Activated CD4-positive, alpha-beta T cell treated with anti-CD3 and anti-CD28 coated beads, Interleukin-2, Interleukin-4, amounts not matched to agents 100 ng/mL and 50 ng/mL, durations not matched to agents 16 hours and 8 hours (primary cell): ENCODE measurements at regions not wholly inside any gene's neighbourhood (a gene's known extent, or its start where the extent isn't known, plus 50 kb on each side); places are given as distances from the start of the nearest gene placed in this dataset.

Experiments
- DNase-seq: peaks from one replicate; pipeline ENCODE4 v3.0.0-alpha.2; 2020; ENCODE audit warnings: low spot score

DNA sequence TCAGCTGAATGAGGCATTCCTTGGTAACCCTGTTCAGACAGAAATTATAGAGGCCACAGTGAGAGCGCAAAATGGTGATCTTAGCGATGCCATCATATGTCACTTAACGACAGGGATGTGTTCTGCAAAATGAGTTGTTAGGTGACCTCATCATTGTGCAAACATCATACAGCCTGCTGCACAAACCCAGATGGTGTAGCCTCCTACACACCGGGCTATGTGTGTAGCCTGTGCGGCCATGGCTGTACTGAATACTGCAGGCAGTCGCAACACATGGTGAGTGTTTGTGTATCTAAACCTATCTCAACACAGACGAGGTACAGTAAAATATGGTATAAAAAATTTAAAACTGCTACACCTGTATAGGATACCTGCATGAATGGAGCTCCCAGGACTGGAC, 234.1 kb upstream of the PMEPA1 start:
- no peak for DNase-seq

DNA sequence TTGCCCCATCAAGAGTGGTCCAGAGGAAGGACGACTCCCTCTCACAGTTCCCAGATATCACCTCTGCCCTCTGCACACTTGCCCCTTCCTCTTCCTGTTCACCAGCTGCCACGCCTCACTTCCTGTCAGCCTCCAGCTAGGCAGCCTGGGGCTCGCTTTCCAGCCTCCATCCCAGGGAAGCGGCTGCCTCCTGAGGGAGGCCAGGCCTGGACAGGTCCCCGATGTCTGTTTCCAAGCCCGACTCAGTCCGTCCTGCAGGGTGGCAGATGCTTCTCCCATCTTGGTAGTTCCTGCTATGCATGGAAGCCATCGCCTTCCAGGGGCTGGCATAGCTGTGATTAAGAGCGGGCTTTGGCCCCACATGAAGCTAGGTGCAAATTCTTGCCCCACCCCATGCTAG, 233.5 kb upstream of the PMEPA1 start:
- no peak for DNase-seq

DNA sequence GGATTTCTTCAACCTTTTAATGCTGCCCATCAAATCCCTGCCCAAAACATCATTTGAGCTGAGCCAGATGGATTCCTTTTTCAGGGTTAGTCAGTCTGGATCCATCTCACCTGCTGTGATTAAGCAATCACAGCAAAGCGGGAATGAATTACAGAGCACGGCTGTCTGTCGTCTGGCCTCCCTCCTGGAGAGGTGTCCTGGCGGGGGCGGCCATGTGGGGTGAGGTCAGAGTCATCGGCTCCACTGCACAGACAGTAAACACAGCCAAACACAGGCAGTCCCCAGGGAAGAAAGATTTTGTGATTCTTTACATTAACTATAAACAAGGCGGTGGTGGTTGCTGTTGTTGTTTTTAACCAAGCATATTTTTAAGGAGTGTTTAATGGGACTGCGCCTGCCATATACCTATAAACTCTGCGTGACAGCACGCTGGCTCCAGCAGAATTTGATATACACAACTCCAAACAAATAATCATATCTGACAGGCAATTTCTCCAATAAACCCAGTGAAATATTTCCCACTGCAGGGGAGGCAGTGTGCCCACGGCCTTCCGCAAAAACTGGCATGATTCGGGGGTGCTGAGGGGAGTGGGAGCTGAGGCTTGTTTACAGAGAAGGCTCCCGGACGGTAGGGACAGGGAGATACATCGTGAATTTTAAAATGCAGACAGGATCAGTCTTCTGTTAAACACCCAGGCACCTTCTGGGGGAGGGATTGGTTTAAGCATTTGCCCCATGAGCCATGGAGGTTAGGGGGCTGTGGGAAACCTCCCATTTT, 232.0 kb upstream of the PMEPA1 start:
- no peak for DNase-seq

DNA sequence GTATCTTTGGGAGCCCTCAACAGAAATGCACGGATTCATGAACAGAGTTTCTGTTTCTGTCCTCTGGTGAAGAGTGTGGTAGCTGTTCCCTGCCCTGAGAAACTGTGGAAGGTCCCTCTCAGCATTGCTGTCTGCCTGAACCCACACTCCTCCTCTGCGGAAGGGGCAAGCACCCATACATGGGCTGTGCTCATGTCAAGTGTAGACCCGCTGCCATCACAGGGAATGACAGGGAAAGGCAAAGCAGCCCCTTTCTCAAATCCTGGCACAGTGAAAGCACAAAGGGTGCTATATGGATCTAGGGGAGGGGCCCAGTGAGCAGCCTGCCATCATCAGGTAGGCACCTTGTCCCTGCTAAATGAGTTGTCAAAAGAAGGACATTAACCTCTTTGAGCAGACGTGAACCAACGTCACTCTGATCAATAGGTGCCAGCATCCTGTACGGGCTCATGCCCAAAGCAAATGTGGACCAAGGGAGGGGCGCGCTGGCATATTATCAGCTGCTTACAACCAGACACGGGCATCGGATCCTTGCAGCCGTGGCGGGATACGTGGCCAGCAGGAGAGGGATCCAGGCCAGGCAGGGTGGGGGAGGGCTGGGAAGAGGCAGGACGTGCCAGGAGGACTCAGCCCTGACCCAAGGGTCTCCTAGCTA, 231.2 kb upstream of the PMEPA1 start:
- no peak for DNase-seq

DNA sequence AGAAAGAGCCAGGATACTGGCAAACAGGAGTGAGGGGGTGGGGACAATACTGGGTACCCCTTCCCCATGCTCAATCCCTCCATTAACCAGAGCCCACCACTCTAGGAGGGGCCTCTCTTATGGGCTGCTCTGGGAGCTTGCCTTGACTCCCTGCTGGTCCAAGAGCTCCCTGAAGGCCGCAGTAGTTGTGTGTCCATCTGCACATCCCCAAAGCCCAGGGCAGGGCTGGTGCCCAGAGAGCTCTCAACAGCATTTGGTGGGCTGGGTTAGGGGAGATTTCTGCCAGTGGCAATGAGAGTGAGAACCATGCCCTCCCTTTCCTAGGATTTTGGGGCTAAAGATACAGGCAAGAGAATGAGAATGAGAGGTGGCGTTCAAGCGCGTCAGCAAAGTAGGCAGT, 230.6 kb upstream of the PMEPA1 start:
- no peak for DNase-seq

DNA sequence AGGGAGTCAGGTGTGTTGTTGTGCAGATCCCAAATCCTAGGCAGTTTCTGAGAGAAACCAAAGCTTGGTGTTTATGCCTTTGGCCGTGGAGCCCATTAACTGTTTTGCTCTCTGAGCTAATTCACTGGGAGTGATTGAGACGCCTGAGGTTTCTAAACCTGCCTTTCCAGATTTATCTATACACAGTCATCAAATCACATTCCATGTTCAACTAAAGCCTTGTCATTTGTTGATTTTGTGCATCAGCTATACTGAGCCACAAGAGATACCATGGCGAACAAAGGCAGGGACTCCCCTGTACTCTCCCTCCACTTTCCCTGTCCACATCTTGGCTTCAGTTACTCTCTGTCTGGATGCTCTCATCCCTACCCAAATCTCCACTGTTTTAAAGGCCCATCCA, 229.7 kb upstream of the PMEPA1 start:
- no peak for DNase-seq

DNA sequence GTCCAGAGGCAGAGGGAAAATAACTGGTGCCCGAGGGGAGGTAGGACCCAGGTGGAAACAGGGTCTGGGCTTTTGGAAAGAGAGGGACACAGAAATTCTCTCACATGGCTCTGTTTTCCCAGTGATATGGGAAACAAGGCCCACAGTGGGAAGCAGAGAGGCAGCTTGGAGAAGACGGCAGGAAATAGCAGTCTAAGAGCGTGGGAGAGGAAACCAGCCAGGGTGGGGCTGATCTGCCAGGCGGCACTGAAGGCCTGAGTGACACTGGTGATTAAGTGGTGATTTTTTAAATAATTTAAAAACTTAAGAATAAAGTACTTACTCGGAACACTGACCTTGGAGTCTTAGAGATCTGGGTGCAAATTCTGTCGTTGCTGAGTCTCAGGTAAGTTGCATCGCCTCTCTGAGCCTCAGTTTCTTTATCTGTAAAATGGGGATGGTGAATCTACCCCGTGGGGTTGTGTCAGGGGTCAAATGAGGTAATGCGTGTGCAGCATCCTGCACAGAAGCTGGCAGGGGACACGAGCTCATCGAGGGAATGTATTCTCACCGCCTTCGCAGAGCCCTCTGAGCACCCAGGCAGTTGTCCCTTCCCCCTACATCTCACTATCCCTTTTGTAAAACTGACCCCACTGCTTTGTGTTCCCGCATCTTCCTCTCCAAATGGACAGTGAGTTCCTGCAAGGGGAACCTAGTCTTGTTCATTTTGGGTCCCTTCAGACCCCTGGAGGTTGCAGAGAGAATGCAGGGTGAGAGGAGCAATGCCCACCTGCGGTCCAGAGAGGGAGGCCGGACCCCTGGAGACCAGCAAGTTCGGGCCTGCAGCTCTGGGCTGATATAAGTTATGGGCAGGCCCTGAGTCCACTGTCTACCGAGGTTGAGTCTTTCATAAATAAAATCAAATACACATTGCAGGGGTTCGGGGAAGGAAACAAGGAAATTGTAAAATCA, 228.6 kb upstream of the PMEPA1 start:
- DNase-seq, result no peak

DNA sequence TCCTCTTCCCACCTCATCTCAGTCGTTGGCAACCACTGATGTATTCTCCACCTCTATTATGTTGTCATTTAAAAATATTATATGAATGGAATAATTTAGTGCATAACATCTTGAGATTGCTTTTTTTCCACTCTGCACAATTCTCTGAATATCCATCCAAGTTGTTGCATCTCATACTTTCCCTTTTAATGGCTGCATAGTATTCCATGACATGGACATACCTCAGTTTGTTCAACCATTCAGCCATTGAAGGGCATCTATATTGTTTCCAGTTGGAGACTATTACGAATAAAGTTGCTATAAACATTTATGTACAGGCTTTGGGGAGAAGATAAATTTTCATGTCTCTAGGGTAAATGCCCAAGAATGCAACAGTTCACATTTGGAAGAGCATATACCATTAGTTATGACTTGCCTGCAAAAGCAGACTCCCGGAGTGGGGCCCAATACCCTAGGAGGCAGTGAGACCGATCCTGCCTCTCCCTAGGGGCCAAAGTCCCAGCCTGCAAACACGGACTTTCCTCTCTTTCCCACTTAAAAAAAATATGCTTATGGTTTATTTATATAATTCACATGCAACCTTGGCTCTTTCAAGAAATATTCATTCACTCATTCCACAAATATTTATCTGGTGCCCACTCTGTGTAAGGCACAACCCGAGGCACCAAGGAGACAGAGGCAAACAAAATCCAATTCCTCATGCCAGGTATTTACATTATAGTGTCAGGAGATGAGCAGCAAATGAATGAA, 227.0 kb upstream of the PMEPA1 start:
- DNase-seq, result no peak

DNA sequence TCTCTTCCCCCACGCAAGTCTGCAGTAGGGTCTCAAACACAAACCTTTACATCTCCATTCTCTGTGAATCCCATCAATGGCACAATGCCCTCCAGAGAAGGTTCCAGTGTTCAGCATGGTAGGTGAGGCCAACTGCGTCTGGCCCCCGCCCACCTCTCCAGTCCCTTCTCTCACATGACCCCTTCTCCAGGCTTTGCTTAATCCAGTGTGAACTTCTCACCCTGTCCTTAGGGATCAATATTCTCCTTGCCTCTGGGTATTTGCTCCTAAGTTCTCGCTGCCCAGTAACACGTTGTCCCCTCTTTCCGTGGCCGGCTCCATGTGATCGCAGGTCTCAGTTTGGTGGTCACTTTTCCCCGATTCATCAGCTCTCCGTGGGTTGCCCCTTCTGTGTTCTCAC, 225.1 kb upstream of the PMEPA1 start:
- DNase-seq, result no peak

DNA sequence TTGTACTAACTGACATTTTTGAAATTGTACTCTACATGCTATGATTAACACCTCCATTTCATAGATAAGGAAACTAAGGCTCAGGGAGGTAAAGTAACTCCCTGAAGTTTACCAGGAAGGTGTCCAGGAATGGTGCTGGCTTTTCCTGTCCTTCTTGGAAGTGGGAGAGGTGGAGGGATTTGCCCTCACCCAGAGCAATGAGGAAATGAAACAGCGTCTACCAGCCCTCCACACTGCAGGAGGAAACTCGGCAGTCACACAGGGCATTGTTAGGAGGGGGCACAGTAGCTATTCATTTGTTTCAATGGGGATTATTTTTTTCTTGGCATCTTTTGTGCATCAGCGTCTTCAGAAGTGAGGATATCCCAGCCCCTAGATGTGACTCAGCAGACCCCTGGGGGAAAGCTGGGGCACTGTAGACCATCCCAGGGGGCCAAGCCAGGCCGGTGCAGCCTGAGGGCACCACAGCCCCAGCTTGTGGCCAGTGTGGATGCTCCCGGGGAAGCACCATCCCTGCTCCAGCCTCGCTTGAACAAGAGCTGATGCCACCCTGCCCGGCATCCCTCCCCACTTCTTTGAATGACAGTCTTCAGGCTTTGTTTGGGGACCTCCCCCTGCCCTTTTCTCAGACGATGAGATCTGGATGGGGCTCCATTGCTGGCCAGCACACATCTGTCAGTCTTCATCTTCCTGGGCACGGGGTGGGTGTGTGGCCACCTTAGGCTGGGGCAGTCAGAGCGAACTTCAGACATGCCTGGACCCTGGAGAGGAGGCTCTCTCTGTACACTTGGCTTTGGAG, 224.4 kb upstream of the PMEPA1 start:
- DNase-seq, result no peak

DNA sequence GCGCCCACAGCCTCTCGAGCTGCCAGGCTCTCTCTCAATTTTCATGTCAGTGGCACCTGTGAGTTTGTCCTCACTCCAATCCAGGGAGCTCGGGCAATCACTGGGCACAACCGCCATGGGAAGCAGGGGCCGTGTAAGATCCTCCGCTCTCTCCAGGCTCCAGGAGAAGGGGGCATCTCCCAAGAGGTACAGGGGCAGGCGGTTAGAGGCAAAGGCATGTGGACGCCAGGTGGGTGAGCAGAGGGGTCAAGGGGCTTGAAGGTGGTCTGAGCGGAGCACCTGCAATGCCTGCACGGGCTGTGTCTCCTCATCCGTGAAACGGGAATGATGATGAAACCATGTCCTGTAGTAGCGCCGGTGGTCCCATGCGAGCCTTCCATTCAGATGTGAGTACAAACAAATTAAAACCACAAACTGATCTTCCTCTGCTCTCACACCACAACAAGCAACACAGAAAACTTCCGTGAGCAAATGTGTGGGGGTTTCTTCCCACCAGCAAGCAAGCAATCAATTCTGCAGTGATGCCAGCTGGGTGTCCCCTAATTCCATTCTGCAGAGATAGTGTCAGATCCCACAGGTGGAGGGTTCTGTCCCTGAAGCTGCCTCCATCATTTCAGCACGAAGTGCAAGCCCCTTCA, 222.5 kb upstream of the PMEPA1 start:
- no peak for DNase-seq

DNA sequence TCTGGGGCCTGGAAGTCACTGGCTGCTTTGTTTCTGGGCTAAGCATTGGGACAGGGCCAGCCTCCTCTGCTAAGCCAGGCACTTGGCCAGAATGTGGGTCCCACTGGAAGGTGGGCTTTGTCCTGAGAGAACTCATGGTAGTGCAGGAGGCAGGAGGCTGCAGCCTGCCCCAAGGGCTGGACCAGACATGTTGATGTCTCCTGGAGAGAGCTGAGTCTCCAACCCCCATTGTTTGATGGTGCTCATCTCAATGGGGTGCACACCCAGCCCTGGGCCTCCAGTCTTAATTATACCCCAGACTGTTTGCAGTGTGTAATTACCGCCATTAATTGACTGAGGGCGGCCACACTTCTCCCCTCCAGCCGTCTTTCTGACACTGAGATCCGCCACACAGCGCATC, 220.5 kb upstream of the PMEPA1 start:
- DNase-seq, result no peak

DNA sequence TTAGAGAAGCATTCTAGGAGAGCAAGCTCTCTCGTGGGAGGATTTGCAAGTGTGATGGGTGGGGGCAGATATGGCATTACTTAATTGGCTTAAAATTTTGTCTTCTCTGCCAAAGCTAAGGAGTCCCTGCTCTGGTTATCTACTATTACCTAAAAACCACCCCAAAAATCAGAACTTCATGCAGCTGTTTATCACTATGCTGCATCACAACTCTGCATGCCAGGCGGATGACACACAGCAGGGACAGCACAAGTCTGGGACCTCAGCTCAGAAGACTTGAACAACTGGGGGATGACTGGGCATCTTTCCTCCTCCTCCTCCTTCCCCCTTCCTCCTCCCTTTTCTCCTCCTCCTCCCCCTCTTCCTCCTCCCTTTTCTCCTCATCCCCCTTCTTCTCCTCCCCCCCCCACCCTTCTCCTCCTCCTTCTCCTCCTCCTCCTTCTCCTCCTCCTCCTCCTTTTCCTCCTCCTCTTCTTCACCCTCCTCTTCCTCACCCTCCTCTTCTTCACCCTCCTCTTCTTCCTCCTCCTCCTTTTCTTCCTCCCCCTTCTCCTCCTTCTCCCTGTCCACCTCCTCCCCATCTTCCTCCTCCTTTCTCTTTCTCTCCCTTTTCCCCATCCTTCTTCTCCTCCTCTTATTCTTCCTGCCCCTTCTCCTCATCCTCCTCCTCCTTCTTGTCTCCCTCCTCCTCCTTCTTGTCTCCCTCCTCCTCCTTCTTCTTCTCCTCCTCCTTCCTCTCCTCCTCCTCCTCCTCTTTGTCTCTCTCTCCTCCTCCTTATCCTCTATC, 218.6 kb upstream of the PMEPA1 start:
- no peak for DNase-seq

DNA sequence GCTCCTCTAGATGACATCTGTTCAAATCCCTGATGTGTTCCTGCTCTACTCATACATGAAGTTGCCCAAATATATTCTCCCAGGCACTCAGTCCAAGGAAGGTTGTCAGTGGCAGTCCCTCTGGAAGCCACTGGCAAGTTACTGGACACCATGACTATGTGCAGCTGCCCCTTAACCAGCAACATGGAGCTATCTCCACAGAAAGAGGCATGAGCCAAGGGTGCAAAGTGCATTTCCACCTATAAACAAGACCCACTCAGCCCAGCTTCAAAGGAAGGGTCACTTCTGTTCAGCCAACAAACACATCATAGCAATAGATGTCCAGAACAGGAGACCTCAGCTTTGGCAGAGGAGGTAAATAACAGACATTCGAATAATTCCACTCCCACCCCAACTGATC, 217.6 kb upstream of the PMEPA1 start:
- no peak for DNase-seq

DNA sequence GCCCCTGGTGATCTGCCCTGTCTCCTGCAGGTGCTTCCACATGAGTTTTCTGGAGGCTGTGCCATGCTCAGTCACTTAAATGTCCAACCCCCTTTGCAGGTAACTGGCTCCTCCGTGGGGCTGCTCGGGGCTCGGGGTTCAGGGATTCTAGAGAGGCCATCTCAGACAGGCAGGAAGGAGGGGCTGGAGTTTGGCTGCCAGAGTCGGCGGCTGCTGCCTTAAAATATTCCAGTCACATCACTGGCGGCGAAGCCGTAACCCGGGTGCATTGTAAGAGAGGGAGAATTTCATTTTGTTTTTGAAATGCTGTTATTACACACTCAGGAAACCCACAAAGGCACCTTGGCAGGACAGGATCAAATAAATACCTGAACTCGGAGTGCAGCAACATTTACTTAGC, 212.9 kb upstream of the PMEPA1 start:
- DNase-seq, result no peak

DNA sequence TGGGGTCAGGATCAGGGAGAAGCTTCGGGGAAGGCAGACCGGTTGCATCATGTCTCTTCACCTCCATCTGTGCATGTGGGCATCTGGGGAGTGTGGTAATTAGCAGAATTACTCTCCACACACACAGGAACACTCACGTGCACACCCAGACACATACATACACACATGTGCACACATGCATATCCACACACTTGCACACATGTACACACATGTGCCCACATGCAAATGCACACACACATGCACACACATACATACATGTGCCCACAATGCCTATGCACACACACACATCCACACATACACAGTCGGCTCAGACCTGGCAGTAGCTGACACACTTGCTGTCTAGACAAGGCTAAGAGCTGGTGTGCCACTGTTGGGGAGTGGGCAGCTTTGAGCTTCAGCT, 212.3 kb upstream of the PMEPA1 start:
- no peak for DNase-seq

DNA sequence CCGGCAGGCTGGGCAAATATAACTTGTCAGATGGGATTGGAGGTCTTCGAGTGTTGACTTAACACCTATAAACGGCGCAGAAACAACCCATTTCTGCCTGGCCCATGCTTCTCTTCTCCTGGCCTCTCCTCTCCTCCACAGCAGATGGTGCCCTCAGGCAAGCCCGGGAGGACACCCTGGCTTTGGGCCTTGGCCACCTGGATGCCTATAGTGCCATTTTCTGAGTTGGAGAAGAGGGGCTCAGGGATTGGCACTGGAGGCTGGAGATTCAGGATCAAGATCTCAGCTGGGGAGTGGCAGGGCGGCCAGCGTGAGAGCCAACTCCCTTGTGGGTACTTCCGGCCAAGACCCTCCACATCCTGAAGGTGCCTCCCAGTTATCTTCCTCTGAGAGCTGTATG, 211.9 kb upstream of the PMEPA1 start:
- no peak for DNase-seq

DNA sequence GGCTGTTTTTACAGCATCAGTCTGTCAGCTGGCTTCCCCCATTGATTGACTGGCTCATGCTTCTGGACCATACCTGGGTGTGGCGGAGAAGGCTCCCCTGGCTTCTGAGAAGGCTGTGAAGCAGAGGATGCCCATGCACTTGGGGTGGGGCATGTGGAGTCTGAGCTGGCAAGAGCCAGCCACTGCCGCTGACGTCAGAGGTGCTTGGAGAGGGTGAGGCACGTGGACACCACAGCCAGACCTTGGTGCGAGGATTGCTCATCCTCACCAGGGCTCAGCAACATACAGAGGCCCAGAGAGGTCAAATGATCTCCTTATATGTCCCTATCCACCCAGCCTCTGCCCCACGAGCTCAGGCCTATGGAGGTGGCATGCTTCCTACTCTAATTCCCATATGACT, 211.2 kb upstream of the PMEPA1 start:
- no peak for DNase-seq

DNA sequence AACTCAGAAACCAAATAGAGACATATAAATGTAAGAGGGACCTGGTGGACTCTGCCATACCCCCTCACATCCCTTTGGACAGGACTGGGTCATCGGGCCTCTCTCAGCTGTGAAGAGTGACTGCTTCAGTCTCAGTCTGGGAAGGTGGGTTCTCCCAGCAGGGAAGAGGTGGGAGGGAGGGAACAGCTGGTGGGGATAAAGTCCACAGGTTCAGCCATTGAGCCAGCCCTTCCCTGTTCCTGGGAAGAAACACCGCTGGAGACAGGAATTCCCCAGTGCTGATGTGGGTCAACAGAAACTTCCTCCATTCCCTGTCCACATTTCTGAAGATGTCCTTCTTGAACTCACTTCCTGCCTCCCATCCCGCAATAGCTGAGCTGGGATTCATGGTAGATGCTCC, 209.2 kb upstream of the PMEPA1 start:
- DNase-seq, result no peak

DNA sequence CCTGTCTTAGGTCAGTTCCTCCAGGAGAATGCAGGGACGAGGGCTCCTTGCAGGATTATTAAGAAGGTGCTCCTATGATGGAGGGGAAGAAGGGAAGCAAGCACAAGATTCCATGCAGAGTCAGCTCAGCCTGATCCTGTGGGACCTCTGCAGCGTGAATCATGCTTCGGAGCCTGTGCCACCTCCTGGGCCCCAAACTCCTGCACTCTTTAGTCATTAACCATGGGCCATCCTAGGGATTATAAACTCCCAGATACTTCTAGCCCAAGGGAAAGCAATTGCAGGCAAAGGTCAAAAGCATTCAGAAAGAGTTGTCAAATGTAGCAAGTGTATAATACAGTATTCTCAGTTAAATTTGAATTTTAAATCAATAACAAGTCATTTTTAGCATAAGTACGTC, 208.7 kb upstream of the PMEPA1 start:
- no peak for DNase-seq
